ENCODE measurements at regions not wholly inside any gene's neighbourhood (a gene's known extent, or its start where the extent isn't known, plus 50 kb on each side); places are given as distances from the start of the nearest gene placed in this dataset.

DNA sequence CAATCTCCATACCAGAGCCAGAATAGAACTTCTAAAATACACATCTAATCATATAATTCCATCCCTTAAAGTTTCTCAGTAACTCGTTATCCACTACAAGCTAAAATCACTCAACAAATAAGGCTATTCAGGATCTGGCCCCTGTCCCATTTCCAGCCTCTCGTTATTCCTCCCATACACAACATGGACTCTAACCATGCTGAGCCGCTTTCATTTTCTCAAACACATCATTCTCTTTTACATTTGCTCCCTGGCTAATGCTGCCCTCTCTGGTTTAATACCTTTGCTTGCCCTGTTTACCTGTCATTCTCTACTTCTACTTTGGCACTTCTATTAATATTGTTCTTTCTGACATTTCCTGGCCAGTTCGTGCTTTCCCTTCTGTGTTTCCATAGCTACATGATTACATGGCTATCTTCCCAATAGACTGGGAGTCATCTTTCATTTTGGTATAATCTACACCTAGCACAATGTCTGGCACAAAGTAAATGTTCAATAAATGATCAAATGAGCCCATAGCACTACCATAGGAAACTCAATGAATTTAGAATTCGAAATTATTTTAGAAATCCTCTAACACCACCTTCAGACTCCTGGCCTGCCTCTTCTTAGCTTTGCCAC is 163.6 kb upstream of the VRK2 start:
- H3K4me2 ChIP-seq (ENCODE audit: low read depth, low read length, poor library complexity, severe bottlenecking): no peak overlapping the region

DNA sequence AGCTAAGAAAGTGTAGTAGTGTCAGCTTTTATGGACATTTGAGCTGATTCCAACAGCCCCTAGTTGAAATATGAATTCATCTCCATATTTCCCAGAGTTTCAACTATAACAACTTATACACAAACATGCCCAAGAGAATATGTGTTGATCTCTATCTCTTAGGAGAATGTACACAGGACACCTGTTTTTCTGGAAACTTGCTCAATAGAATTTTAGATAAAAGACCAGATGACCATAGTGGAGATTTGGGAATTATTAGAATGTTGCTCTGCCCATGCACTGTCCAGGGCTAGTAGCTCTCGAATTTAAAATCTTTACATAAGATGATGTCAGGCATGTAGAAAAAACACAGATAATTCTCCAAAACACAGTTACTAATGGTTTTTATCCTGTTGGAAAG is 162.3 kb upstream of the VRK2 start:
- no peak for TF ChIP-seq CTCF (IDR thresholded peaks at IDR 0.05; ENCODE audit: insufficient read depth, low read length, poor library complexity, severe bottlenecking)
- TF ChIP-seq EZH2phosphoT487 (conservative IDR thresholded peaks at IDR 0.05; ENCODE audit: low read length): no peak
- H2AFZ ChIP-seq (ENCODE audit: low read depth, low read length, severe bottlenecking): no peak overlapping the region
- no peaks in the 10 kb centered on the region for H3K27me3 ChIP-seq (ENCODE audit: low read length)
- H3K36me3 ChIP-seq (ENCODE audit: low read length): no peaks in the 10 kb centered on the region
- H4K20me1 ChIP-seq (ENCODE audit: low read depth, low read length): no peaks in the 10 kb centered on the region
- H3K79me2 ChIP-seq (ENCODE audit: insufficient read depth, low read length): no peaks in the 10 kb centered on the region
- no peak overlapping the region for H3K27ac ChIP-seq (ENCODE audit: low read depth, low read length)
- H3F3A ChIP-seq (ENCODE audit: insufficient read depth): no peaks in the 10 kb centered on the region
- H3K9me2 ChIP-seq (replicated peaks; ENCODE audit: insufficient read depth, low read length): no peaks in the 10 kb centered on the region
- no peak overlapping the region for H3K9ac ChIP-seq (ENCODE audit: low read length)
- no peak overlapping the region for H3K4me2 ChIP-seq (ENCODE audit: low read depth, low read length, poor library complexity, severe bottlenecking)
- no peak overlapping the region for H3K4me3 ChIP-seq (ENCODE audit: insufficient read depth, low read length, poor library complexity, severe bottlenecking)
- H3K9me3 ChIP-seq (ENCODE audit: insufficient read depth, low read length): no peaks in the 10 kb centered on the region

More for the DNA sequence above, 163.6 kb upstream of the VRK2 start:
- no peaks in the 10 kb centered on the region for H3K36me3 ChIP-seq (ENCODE audit: low read length)
- no peaks in the 10 kb centered on the region for H3K9me2 ChIP-seq (replicated peaks; ENCODE audit: insufficient read depth, low read length)
- TF ChIP-seq CTCF (IDR thresholded peaks at IDR 0.05; ENCODE audit: insufficient read depth, low read length, poor library complexity, severe bottlenecking): no peak
- no peak for TF ChIP-seq EZH2phosphoT487 (conservative IDR thresholded peaks at IDR 0.05; ENCODE audit: low read length)
- no peaks in the 10 kb centered on the region for H4K20me1 ChIP-seq (ENCODE audit: low read depth, low read length)
- no peaks in the 10 kb centered on the region for H3K79me2 ChIP-seq (ENCODE audit: insufficient read depth, low read length)
- H3K27me3 ChIP-seq (ENCODE audit: low read length): no peaks in the 10 kb centered on the region
- H3K9me3 ChIP-seq (ENCODE audit: insufficient read depth, low read length): no peaks in the 10 kb centered on the region
- no peak overlapping the region for H3K27ac ChIP-seq (ENCODE audit: low read depth, low read length)
- H3K4me3 ChIP-seq (ENCODE audit: insufficient read depth, low read length, poor library complexity, severe bottlenecking): no peak overlapping the region
- no peak overlapping the region for H3K9ac ChIP-seq (ENCODE audit: low read length)
- H2AFZ ChIP-seq (ENCODE audit: low read depth, low read length, severe bottlenecking): no peak overlapping the region
- H3F3A ChIP-seq (ENCODE audit: insufficient read depth): no peaks in the 10 kb centered on the region

DNA sequence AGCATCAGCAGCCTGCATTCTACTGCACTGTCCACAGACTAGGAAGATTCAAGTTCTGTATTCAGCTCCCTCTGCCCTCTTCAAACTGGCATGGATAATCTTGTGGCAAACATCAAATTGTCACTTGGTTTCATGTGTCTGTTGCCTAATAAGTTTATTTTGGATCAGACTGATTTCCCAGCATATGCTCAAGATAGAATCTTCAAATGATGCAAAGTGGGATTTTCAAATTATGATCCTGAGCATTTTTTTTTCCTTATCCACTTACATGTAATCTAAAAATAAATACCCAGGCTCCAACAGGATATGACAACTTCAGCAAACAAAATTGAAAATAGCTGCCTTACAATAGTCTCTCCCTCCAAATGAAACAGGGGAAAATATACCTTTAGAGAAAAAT is 160.9 kb upstream of the VRK2 start:
- Histone ChIP-seq H3K9ac (ENCODE audit: low read length) (no peak overlapping the region), H3K27ac (ENCODE audit: low read depth, low read length) (no peak overlapping the region), H2AFZ (ENCODE audit: low read depth, low read length, severe bottlenecking) (no peak overlapping the region)

More for the DNA sequence above, 160.9 kb upstream of the VRK2 start:
- TF ChIP-seq EZH2phosphoT487 (conservative IDR thresholded peaks at IDR 0.05; ENCODE audit: low read length) (no peak), CTCF (IDR thresholded peaks at IDR 0.05; ENCODE audit: insufficient read depth, low read length, poor library complexity, severe bottlenecking) (no peak)
- Histone ChIP-seq H3K4me3 (ENCODE audit: insufficient read depth, low read length, poor library complexity, severe bottlenecking) (no peak overlapping the region), H3K27me3 (ENCODE audit: low read length) (no peaks in the 10 kb centered on the region), H3K4me2 (ENCODE audit: low read depth, low read length, poor library complexity, severe bottlenecking) (no peak overlapping the region), H3K36me3 (ENCODE audit: low read length) (no peaks in the 10 kb centered on the region), H3K9me3 (ENCODE audit: insufficient read depth, low read length) (no peaks in the 10 kb centered on the region), H4K20me1 (ENCODE audit: low read depth, low read length) (no peaks in the 10 kb centered on the region), H3F3A (ENCODE audit: insufficient read depth) (no peaks in the 10 kb centered on the region), H3K9me2 (replicated peaks; ENCODE audit: insufficient read depth, low read length) (no peaks in the 10 kb centered on the region), H3K79me2 (ENCODE audit: insufficient read depth, low read length) (no peaks in the 10 kb centered on the region)

Data from SU-DHL-6 (cell line).